Type B pancreatic cell (in vitro differentiated cells): ENCODE measurements at regions not wholly inside any gene's neighbourhood (a gene's known extent, or its start where the extent isn't known, plus 50 kb on each side); places are given as distances from the start of the nearest gene placed in this dataset.
"Not testable (repeated sequence)": the region's sequence is repeated elsewhere in the genome, so short reads cannot be mapped to it uniquely, and the experiment has no call there.

ENCODE experiments used
- DNase-seq: peaks from one replicate; pipeline ENCODE4 v3.0.0; 2021; ENCODE audit warnings: mixed read lengths; ENCODE audit not compliant: unreplicated experiment; ENCODE audit errors: extremely low spot score
- H3K27ac Mint-ChIP-seq: 2 replicates; pipeline ENCODE4 v1.8.0; 2021; ENCODE audit warnings: mild to moderate bottlenecking, mixed read lengths
- H3K27me3 Mint-ChIP-seq: 2 replicates; pipeline ENCODE4 v1.8.0; 2021; ENCODE audit warnings: mixed read lengths
- H3K36me3 Mint-ChIP-seq: 2 replicates; pipeline ENCODE4 v1.8.0; 2021; ENCODE audit warnings: mixed read lengths
- H3K4me1 Mint-ChIP-seq: one replicate; pipeline ENCODE4 v1.8.0; 2021; ENCODE audit warnings: mixed read lengths; ENCODE audit not compliant: unreplicated experiment
- H3K4me3 Mint-ChIP-seq: 2 replicates; pipeline ENCODE4 v1.8.0; 2021; ENCODE audit warnings: mild to moderate bottlenecking, mixed read lengths
- H3K9me3 Mint-ChIP-seq: 2 replicates; pipeline ENCODE4 v1.8.0; 2021; ENCODE audit warnings: mixed read lengths
- CTCF ChIP-seq: fragments of 200-600 bp; sonication (generic); conservative IDR thresholded peaks from 2 replicates; pipeline ENCODE4 v1.5.0; 2021; ENCODE audit warnings: antibody characterized with exemption, mild to moderate bottlenecking

DNA sequence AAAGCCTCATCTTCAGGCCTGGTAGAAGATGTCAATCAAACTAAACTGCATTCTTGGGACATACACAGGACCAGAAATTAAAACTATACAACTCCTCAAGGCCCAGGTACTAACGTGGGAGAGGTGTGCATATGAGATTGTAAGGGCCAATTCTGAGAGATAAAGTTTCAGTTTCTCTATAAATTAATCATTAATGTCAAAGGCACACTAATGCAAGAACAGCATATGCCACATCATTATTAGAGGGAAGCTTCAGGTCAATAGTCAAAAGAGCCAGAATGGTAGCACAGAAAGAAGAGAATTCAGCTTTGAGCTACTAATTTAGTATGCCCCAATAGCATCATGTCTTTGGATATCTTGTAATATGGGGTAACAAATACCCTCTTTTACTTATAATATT, 744.9 kb upstream of the MGAT4C start:
- H3K9me3 Mint-ChIP-seq = peaks cover 8% of the 10 kb centered on the region
- no peak for DNase-seq
- H3K27me3 Mint-ChIP-seq = no peaks in the 10 kb centered on the region
- no peaks in the 10 kb centered on the region for H3K36me3 Mint-ChIP-seq
- no peaks in the 10 kb centered on the region for H3K4me1 Mint-ChIP-seq
- H3K4me3 Mint-ChIP-seq = no peak overlapping the region
- no peak for TF ChIP-seq CTCF
- no peak overlapping the region for H3K27ac Mint-ChIP-seq

GRCh38 chr12:86985298-86985697, 729.1 kb upstream of the MGAT4C start:
- Mint-ChIP-seq H3K4me3 (no peak overlapping the region), H3K27ac (no peak overlapping the region), H3K36me3 (no peaks in the 10 kb centered on the region), H3K4me1 (no peaks in the 10 kb centered on the region), H3K9me3 (no peaks in the 10 kb centered on the region), H3K27me3 (no peaks in the 10 kb centered on the region)
- DNase-seq = no peak
- TF ChIP-seq CTCF = no peak

DNA sequence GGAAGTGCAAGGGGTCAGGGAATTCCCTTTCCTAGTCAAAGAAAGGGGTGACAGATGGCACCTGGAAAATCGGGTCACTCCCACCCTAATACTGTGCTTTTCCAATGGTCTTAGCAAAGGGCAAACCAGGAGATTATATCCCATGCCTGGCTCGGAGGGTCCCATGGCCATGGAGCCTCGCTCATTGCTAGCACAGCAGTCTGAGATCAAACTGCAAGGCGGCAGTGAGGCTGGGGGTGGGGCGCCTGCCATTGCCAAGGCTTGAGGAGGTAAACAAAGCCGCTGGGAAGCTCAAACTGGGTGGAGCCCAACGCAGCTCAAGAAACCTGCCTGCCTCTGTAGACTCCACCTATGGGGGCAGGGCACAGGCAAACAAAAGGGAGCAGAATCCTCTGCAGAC, 714.4 kb upstream of the MGAT4C start:
- DNase-seq, H3K27me3 Mint-ChIP-seq, H3K9me3 Mint-ChIP-seq, H3K36me3 Mint-ChIP-seq, H3K4me3 Mint-ChIP-seq, H3K4me1 Mint-ChIP-seq, H3K27ac Mint-ChIP-seq: not testable (repeated sequence)

GRCh38 chr12:86959766-86960458, 703.7 kb upstream of the MGAT4C start:
- no peaks in the 10 kb centered on the region for H3K4me1 Mint-ChIP-seq
- DNase-seq = no peak
- H3K9me3 Mint-ChIP-seq = no peaks in the 10 kb centered on the region
- no peaks in the 10 kb centered on the region for H3K27me3 Mint-ChIP-seq
- H3K27ac Mint-ChIP-seq = no peak overlapping the region
- H3K4me3 Mint-ChIP-seq = no peak overlapping the region
- no peaks in the 10 kb centered on the region for H3K36me3 Mint-ChIP-seq
- TF ChIP-seq CTCF = no peak

GRCh38 chr12:86950444-86950843, 694.3 kb upstream of the MGAT4C start:
- Mint-ChIP-seq H3K27me3 (no peaks in the 10 kb centered on the region), H3K36me3 (no peaks in the 10 kb centered on the region), H3K9me3 (no peaks in the 10 kb centered on the region), H3K4me1 (no peaks in the 10 kb centered on the region), H3K4me3 (no peak overlapping the region), H3K27ac (no peak overlapping the region)
- DNase-seq = no peak
- TF ChIP-seq CTCF = no peak

GRCh38 chr12:86950043-86950442, 693.9 kb upstream of the MGAT4C start:
- TF ChIP-seq CTCF = no peak
- no peak for DNase-seq
- Mint-ChIP-seq H3K9me3 (no peaks in the 10 kb centered on the region), H3K4me1 (no peaks in the 10 kb centered on the region), H3K27me3 (no peaks in the 10 kb centered on the region), H3K4me3 (no peak overlapping the region), H3K36me3 (no peaks in the 10 kb centered on the region), H3K27ac (no peak overlapping the region)
